Fibroblast of villous mesenchyme (primary cell): ENCODE measurements at regions not wholly inside any gene's neighbourhood (a gene's known extent, or its start where the extent isn't known, plus 50 kb on each side); places are given as distances from the start of the nearest gene placed in this dataset.

Experiments used
- DNase-seq: peaks from one replicate; pipeline ENCODE4 v3.0.0-alpha.2; 2010; ENCODE audit warnings: low read depth
- H3K4me3 ChIP-seq: 2 replicates; pipeline ENCODE4 v1.5.1; 2011; ENCODE audit warnings: low read depth, mild to moderate bottlenecking, low read length
- TF ChIP-seq, protein P1 (sequence below): IDR thresholded peaks from 2 replicates; pipeline ENCODE4 v1.5.1; 2012; ENCODE audit warnings: low read depth, mild to moderate bottlenecking, low read length; ENCODE audit not compliant: insufficient read depth

DNA sequence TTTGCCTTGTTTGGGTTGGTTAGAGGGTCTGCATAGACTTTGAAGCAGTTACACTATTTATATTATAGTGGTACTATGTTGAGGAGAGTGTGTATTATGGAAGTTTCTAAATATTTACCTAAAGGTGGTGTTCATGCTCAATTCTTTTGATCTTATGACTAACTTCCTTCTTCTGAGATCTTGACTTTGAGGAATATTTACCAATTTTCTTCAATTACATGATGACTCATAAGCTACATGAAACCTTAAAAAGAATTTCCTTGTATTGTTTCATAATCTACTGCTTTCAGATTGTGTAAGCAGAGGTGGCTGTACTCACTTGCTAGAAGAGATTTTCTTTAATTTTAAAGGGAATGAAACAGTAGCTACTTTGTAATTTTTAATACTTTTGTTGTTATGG is 276.1 kb downstream of the TAF11L14 start:
- H3K4me3 ChIP-seq, result no peak overlapping the region
- DNase-seq, result peak; percentile 10
- TF ChIP-seq, protein P1, sequence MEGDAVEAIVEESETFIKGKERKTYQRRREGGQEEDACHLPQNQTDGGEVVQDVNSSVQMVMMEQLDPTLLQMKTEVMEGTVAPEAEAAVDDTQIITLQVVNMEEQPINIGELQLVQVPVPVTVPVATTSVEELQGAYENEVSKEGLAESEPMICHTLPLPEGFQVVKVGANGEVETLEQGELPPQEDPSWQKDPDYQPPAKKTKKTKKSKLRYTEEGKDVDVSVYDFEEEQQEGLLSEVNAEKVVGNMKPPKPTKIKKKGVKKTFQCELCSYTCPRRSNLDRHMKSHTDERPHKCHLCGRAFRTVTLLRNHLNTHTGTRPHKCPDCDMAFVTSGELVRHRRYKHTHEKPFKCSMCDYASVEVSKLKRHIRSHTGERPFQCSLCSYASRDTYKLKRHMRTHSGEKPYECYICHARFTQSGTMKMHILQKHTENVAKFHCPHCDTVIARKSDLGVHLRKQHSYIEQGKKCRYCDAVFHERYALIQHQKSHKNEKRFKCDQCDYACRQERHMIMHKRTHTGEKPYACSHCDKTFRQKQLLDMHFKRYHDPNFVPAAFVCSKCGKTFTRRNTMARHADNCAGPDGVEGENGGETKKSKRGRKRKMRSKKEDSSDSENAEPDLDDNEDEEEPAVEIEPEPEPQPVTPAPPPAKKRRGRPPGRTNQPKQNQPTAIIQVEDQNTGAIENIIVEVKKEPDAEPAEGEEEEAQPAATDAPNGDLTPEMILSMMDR, result no peak

DNA sequence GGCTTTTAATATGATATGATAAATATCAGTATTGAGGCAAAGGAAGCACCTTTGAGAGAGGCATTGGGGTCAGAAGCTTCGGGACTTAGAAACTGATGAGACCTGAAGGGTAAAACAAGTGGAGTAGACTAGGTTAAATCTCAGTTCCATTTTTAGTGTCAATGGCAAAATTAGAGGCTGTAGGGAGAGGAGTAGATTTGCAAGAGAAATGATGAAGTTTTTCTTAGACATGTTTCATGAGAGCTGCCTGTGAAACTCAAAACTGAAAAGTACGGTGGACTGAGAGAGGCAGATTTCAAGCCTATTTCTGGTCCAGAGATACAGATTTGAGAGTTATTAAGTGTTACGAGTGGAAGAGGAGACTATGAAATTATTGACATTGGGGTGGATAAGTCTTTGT is 278.5 kb downstream of the TAF11L14 start:
- H3K4me3 ChIP-seq, result no peak overlapping the region
- TF ChIP-seq, protein P1, result no peak
- no peak for DNase-seq

DNA sequence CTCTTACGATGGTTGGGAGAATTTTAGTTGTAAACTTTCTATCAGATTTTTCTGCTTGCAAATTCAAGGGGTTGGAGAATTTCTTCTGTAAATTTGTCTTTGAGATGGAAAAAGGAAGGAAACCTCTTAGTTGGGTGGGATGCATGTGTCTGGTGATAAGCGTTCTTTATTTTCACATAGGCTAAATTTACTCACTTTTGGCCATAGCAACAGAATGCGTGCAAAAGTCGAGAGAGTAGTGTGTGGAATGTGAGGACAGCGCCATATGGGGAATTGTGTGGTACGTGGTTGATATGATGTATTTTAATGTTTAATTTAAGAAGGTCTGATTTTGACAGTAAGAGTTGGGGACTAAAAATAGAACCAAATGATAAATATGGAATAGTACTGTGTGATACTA is 282.2 kb downstream of the TAF11L14 start:
- no peak overlapping the region for H3K4me3 ChIP-seq
- no peak for DNase-seq
- TF ChIP-seq, protein P1, result no peak

DNA sequence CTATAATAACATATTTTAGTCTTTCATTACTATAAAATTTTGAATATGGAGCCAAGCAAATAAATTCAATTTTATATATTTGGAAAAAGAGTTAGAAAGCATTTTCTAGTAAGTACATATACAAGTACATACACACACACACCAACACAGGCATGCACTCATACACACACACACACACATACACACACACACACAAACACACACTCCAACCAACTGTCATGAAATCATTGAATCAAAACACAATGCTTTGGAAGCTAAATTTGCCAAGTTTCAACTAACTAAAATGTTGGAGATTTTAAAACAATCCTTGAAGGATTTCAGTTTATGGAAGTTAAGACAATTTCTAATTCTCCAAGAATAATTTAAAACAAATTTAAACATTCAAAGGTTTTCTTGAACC is 283.2 kb downstream of the TAF11L14 start:
- no peak for DNase-seq
- no peak overlapping the region for H3K4me3 ChIP-seq
- TF ChIP-seq, protein P1, result no peak

DNA sequence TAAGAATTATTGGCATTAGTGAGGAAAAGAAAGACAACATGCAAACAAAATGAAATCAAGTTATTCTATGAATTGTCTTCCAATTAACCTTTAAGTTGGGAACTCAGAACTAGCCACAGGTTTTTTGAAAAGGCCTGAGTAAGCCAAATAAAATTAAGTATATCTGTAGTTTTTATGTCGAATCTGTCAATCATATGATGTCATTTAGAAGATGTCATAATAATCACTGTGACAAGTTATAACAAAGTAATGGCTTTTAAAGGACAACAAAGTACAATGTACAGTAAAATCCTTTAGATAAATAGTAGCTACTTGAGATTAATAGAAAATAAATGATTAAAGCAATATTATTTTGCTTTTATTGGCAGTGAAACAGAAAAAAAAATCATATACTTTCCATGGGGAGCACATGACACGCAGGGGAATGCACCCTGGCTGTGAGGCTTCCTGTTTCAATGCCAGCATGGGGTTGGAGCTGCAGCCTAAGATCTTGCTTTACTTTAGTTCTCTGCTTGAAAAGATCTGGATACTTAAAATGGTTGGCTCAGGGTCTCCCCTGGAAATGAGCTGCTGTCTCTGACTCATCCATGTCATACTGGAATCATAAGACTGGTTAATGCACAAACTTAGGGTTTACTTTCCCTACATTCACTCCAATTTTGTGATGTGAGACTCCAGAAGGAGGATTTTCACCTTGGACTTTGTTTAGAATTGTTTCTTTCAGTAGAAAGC is 284.3 kb downstream of the TAF11L14 start:
- TF ChIP-seq, protein P1, result no peak

DNA sequence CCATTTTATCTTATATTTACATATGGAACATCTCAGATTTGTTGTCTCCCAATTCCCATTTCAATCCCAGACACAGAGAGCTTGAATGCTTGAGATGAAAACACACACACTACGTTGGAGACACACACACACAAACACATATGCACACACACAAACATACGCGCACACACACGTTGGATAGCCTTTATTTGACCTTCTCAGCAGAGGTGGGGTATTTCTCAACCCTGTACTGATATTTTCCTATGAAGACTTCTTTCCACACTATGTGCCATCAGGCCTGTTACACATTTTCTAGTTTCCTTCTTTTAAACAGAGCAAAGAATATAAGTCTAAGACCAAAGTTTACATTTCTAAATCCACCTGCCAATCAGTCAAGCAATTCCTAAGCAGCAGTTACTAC is 291.0 kb downstream of the TAF11L14 start:
- TF ChIP-seq, protein P1, result no peak
- no peak for DNase-seq
- H3K4me3 ChIP-seq, result no peak overlapping the region

More for the DNA sequence above, 284.3 kb downstream of the TAF11L14 start:
- no peak overlapping the region for H3K4me3 ChIP-seq
- DNase-seq, result no peak

DNA sequence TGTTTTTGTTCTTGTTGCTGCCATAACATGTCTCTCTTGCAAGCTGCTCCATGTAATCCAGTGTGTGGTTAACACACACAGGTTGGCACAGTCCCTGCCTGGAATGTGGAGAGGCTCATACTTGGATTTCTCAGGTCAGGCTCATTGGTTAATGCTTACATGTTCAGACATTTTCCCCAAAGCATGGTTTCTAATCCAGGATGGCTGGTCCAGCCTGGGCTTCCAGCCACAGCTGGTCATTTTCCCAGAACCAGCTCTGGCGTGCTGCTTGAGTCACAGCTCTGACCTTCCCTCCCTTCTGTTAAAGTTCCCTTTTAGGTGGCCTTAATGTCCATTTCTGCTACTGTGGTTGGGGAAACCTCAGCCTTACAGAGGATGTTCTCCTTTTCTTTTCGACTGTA is 294.3 kb downstream of the TAF11L14 start:
- no peak overlapping the region for H3K4me3 ChIP-seq
- TF ChIP-seq, protein P1, result no peak
- no peak for DNase-seq
